OCI-LY3 (cell line): ENCODE measurements at regions not wholly inside any gene's neighbourhood (a gene's known extent, or its start where the extent isn't known, plus 50 kb on each side); places are given as distances from the start of the nearest gene placed in this dataset.
"Not testable (repeated sequence)": the region's sequence is repeated elsewhere in the genome, so short reads cannot be mapped to it uniquely, and the experiment has no call there.

Source experiments
- H2AFZ ChIP-seq: fragments of 200-600, 300-600 bp; shearing (Covaris generic); 2 replicates; pipeline ENCODE4 v1.6.0; 2014; ENCODE audit warnings: antibody characterized with exemption, low read depth, low read length
- H3K27ac ChIP-seq: fragments of 200-600, 300-600 bp; sonication (generic); 2 replicates; pipeline ENCODE4 v1.5.1; 2014; ENCODE audit warnings: mild to moderate bottlenecking, low read length, moderate library complexity, mixed read lengths
- H3K27me3 ChIP-seq: fragments of 200-600, 300-600 bp; sonication (generic); 2 replicates; pipeline ENCODE4 v1.6.1; 2014; ENCODE audit warnings: low read depth, low read length, mixed read lengths
- H3K36me3 ChIP-seq: fragments of 200-600, 300-600 bp; sonication (generic); replicated peaks from 2 replicates; pipeline ENCODE3; 2014; ENCODE audit warnings: low read depth, low read length, mixed read lengths
- H3K4me1 ChIP-seq: fragments of 300-600, 200-600 bp; sonication (generic); 2 replicates; pipeline ENCODE4 v1.6.1; 2014; ENCODE audit warnings: low read length, mixed read lengths
- H3K4me2 ChIP-seq: fragments of 200-600, 300-600 bp; sonication (generic); 2 replicates; pipeline ENCODE4 v1.6.1; 2014; ENCODE audit warnings: low read length, mixed read lengths
- H3K4me3 ChIP-seq: fragments of 300-600, 200-600 bp; sonication (generic); 2 replicates; pipeline ENCODE4 v1.5.1; 2014; ENCODE audit warnings: antibody characterized with exemption, mild to moderate bottlenecking, low read length, moderate library complexity
- H3K79me2 ChIP-seq: fragments of 300-600, 200-600 bp; shearing (Covaris generic); 2 replicates; pipeline ENCODE4 v1.6.1; 2014; ENCODE audit warnings: mild to moderate bottlenecking, low read length, mixed read lengths
- H3K9ac ChIP-seq: fragments of 300-600, 200-600 bp; shearing (Covaris generic); 2 replicates; pipeline ENCODE4 v1.6.0; 2014; ENCODE audit warnings: mild to moderate bottlenecking, low read length, moderate library complexity
- H3K9me3 ChIP-seq: fragments of 200-600, 300-600 bp; shearing (Covaris generic); 2 replicates; pipeline ENCODE4 v1.6.1; 2014; ENCODE audit warnings: low read length, mixed read lengths; ENCODE audit not compliant: insufficient read depth
- H4K20me1 ChIP-seq: fragments of 200-600, 300-600 bp; sonication (generic); 2 replicates; pipeline ENCODE4 v1.6.1; 2016; ENCODE audit warnings: low read length, mixed read lengths; ENCODE audit not compliant: insufficient read depth

- not testable (repeated sequence) for H3K9ac ChIP-seq, H4K20me1 ChIP-seq, H2AFZ ChIP-seq, H3K79me2 ChIP-seq, H3K4me3 ChIP-seq, H3K4me1 ChIP-seq, H3K27me3 ChIP-seq, H3K9me3 ChIP-seq, H3K36me3 ChIP-seq, H3K4me2 ChIP-seq, H3K27ac ChIP-seq
Observed at GRCh38 chr15:20290606-20291005, 251.0 kb downstream of the GOLGA6L6 start.

GRCh38 chr15:20289538-20290103, 252.0 kb downstream of the GOLGA6L6 start:
- H3K79me2 ChIP-seq, H3K9me3 ChIP-seq: not testable (repeated sequence)

DNA sequence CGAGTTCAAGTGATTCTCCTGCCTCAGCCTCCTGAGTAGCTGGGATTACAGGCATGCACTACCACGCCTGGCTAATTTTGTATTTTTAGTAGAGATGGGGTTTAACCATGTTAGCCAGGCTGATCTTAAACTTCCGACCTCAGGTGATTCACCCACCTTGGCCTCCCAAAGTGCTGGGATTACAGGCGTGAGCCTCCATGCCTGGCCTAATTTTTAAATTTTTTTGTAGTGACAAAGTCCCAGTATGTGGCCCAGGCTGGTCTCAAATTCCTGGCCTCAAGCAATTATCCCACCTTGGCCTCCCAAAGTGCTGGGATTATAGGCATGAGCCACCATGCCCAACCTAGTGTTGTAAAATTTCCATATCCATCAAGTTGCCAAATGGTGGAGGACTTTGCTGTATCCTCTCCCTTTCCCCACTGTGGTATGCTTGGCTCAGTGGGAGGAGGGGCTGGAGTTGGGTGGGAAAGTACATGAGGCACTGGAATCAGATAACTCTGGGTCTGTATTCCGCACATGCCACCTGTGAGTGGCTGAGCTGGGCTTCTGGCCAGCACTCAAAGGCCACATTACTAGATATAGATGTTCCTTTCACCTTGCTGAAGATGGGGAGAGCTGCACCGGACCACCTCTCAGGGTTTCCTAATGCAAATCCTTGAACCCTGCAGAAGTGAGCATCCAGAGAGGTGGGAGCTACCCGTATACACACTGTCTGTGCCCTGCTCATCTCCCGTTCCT, 252.6 kb downstream of the GOLGA6L6 start:
- not testable (repeated sequence) for H3K9me3 ChIP-seq, H3K79me2 ChIP-seq, H3K4me3 ChIP-seq, H3K9ac ChIP-seq, H2AFZ ChIP-seq, H3K36me3 ChIP-seq, H4K20me1 ChIP-seq, H3K27ac ChIP-seq, H3K27me3 ChIP-seq, H3K4me1 ChIP-seq, H3K4me2 ChIP-seq

More at GRCh38 chr15:20289538-20290103, 252.0 kb downstream of the GOLGA6L6 start:
- not testable (repeated sequence) for H3K27me3 ChIP-seq, H3K4me3 ChIP-seq, H3K4me2 ChIP-seq, H3K9ac ChIP-seq, H2AFZ ChIP-seq, H3K36me3 ChIP-seq, H4K20me1 ChIP-seq, H3K27ac ChIP-seq, H3K4me1 ChIP-seq

- H3K9me3 ChIP-seq, result not testable (repeated sequence)
Observed at GRCh38 chr15:20286559-20286958, 255.0 kb downstream of the GOLGA6L6 start.

DNA sequence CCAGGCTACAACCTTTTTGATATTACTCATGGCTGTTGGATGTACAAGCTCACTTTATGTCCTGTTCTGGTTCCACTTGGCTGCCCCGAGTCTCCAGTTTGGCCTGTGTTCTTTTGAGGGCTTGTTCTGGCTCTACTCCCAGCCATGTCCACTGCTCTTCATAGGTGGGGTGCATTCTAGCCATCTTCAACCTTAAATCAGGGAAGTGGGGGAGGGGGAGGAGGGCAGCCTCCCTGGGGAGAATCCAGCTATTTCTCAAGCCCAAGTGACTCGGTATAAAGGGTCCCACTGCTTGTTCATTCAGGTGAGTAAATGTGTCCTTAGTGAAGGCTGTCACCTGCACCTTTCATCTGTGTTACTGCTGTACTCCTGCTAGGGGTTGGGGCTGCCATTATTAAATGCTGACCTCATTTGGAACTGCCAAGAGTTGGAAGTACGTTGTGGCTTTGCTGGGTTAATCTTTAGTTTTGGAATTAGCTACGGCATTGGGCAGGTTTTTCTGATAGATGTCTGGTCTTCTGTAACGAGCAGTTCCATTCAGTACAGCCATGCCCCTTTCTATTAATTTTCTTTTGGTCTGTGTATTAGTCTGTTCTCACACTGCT, 255.8 kb downstream of the GOLGA6L6 start:
- H3K9me3 ChIP-seq, H4K20me1 ChIP-seq, H3K4me1 ChIP-seq, H3K79me2 ChIP-seq, H2AFZ ChIP-seq, H3K36me3 ChIP-seq, H3K27ac ChIP-seq, H3K27me3 ChIP-seq, H3K4me3 ChIP-seq, H3K4me2 ChIP-seq, H3K9ac ChIP-seq: not testable (repeated sequence)

More at GRCh38 chr15:20286559-20286958, 255.0 kb downstream of the GOLGA6L6 start:
- H4K20me1 ChIP-seq, H2AFZ ChIP-seq, H3K4me2 ChIP-seq, H3K9ac ChIP-seq, H3K79me2 ChIP-seq, H3K36me3 ChIP-seq, H3K27me3 ChIP-seq, H3K4me3 ChIP-seq, H3K27ac ChIP-seq, H3K4me1 ChIP-seq: not testable (repeated sequence)

GRCh38 chr15:20284891-20285535, 256.6 kb downstream of the GOLGA6L6 start:
- not testable (repeated sequence) for H3K27me3 ChIP-seq, H3K9me3 ChIP-seq, H3K9ac ChIP-seq, H3K4me2 ChIP-seq, H3K79me2 ChIP-seq, H3K36me3 ChIP-seq, H3K27ac ChIP-seq, H4K20me1 ChIP-seq, H3K4me1 ChIP-seq, H3K4me3 ChIP-seq, H2AFZ ChIP-seq

GRCh38 chr15:20283651-20284050, 257.9 kb downstream of the GOLGA6L6 start:
- not testable (repeated sequence) for H3K79me2 ChIP-seq, H2AFZ ChIP-seq, H3K27ac ChIP-seq, H4K20me1 ChIP-seq, H3K4me1 ChIP-seq, H3K9me3 ChIP-seq, H3K36me3 ChIP-seq, H3K4me3 ChIP-seq, H3K9ac ChIP-seq, H3K27me3 ChIP-seq, H3K4me2 ChIP-seq

- not testable (repeated sequence) for H3K79me2 ChIP-seq, H2AFZ ChIP-seq, H3K36me3 ChIP-seq, H3K9me3 ChIP-seq, H4K20me1 ChIP-seq, H3K4me1 ChIP-seq, H3K9ac ChIP-seq, H3K4me2 ChIP-seq, H3K27ac ChIP-seq, H3K27me3 ChIP-seq, H3K4me3 ChIP-seq
Observed at GRCh38 chr15:20282491-20282943, 259.1 kb downstream of the GOLGA6L6 start.

- not testable (repeated sequence) for H3K9ac ChIP-seq, H2AFZ ChIP-seq, H3K4me2 ChIP-seq, H4K20me1 ChIP-seq, H3K36me3 ChIP-seq, H3K4me1 ChIP-seq, H3K4me3 ChIP-seq, H3K79me2 ChIP-seq, H3K9me3 ChIP-seq, H3K27me3 ChIP-seq, H3K27ac ChIP-seq
Observed at GRCh38 chr15:20281567-20282275, 259.9 kb downstream of the GOLGA6L6 start.
